Tibial nerve (tissue), 4 donors: ENCODE measurements at regions not wholly inside any gene's neighbourhood (a gene's known extent, or its start where the extent isn't known, plus 50 kb on each side); places are given as distances from the start of the nearest gene placed in this dataset.

Experiments
- EP300 ChIP-seq, 2 donors: sonication (generic); formaldehyde crosslinking; IDR thresholded peaks; one replicate each; pipeline ENCODE4 v1.6.1; 2017; ENCODE audit warnings: antibody characterized with exemption in 2 of 2, mild to moderate bottlenecking in 1 of 2
- POLR2A ChIP-seq, 2 donors: fragments of 450-650 bp; IDR thresholded peaks; one replicate each; pipeline ENCODE4 v1.6.1; 2017; ENCODE audit warnings: antibody characterized with exemption in 2 of 2, mild to moderate bottlenecking in 2 of 2, moderate library complexity in 2 of 2
- TF ChIP-seq, protein P1 (sequence below), 5 experiments: fragments of 200-600 bp in 3 of 5; fragments of 450-650 bp in 2 of 5; sonication (generic) in 3 of 5; IDR thresholded peaks; one replicate each; pipeline ENCODE4 v1.5.1; 2016 to 2019; ENCODE audit warnings: antibody characterized with exemption in 5 of 5, mild to moderate bottlenecking in 3 of 5, moderate library complexity in 2 of 5

DNA sequence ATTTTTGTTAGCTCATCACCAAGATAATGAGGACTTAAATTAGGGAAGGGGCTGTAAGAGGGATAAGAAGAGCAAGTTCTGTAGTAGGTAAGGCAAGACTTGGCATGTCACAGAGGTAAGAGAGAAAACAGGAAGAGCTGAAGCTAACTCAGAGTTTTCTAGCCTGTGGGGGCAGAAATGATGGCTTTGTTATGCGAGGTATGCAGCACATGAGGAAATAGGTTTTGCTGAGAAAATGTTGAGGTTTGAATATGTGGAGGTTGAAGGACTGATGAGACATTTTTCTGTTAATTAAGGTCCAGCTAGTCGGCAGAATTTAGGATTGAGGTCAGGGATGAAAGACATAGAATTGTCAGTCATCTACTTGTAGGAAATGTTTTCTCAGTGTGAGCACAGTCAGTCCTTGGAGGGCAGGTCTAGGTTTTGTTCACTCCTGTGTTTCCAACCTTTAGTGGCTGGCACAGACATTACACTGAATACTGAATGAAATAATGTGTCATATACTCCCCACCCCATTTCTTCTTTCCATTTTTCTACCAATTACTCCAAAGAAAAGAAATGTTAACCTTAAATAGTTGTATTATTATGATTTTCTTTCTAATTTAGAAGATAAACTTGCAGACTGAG is 154.0 kb upstream of the AADAT start:
- TF ChIP-seq, protein P1, sequence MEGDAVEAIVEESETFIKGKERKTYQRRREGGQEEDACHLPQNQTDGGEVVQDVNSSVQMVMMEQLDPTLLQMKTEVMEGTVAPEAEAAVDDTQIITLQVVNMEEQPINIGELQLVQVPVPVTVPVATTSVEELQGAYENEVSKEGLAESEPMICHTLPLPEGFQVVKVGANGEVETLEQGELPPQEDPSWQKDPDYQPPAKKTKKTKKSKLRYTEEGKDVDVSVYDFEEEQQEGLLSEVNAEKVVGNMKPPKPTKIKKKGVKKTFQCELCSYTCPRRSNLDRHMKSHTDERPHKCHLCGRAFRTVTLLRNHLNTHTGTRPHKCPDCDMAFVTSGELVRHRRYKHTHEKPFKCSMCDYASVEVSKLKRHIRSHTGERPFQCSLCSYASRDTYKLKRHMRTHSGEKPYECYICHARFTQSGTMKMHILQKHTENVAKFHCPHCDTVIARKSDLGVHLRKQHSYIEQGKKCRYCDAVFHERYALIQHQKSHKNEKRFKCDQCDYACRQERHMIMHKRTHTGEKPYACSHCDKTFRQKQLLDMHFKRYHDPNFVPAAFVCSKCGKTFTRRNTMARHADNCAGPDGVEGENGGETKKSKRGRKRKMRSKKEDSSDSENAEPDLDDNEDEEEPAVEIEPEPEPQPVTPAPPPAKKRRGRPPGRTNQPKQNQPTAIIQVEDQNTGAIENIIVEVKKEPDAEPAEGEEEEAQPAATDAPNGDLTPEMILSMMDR (IDR thresholded peaks at IDR 0.05): no peak
- TF ChIP-seq POLR2A (IDR thresholded peaks at IDR 0.05): no peak
- TF ChIP-seq EP300 (IDR thresholded peaks at IDR 0.05): no peak
